ENCODE measurements at regions not wholly inside any gene's neighbourhood (a gene's known extent, or its start where the extent isn't known, plus 50 kb on each side); places are given as distances from the start of the nearest gene placed in this dataset.

GRCh38 chr4:53776141-53776540 lies 184.9 kb upstream of the LNX1 start:
- Mint-ChIP-seq H3K9me3 (no peaks in the 10 kb centered on the region), H3K27ac (no peak overlapping the region), H3K4me3 (no peak overlapping the region), H3K36me3 (ENCODE audit: low read depth) (no peaks in the 10 kb centered on the region), H3K27me3 (peaks cover 11% of the 10 kb centered on the region), H3K4me1 (no peaks in the 10 kb centered on the region)
- no peak for DNase-seq
- CTCF ChIA-PET: no interaction called here
- POLR2A ChIA-PET: interaction anchor here (0.6 kb wide), 1 partner anchor 21 kb away, joined by 3 read pairs; no protein-coding TSS in a partner anchor
- TF ChIP-seq CTCF (IDR thresholded peaks at IDR 0.05): no peak
- no peak for ATAC-seq (ENCODE audit: low read depth)
- intact Hi-C loops (cut with micrococcal nuclease): no loop called here

GRCh38 chr4:53775381-53775780 lies 184.1 kb upstream of the LNX1 start:
- Mint-ChIP-seq H3K36me3 (ENCODE audit: low read depth) (no peaks in the 10 kb centered on the region), H3K4me1 (no peaks in the 10 kb centered on the region), H3K27me3 (peaks cover 6% of the 10 kb centered on the region), H3K9me3 (no peaks in the 10 kb centered on the region), H3K4me3 (no peak overlapping the region), H3K27ac (no peak overlapping the region)
- ATAC-seq (ENCODE audit: low read depth) (no peak), DNase-seq (no peak)
- POLR2A ChIA-PET: no interaction called here
- intact Hi-C loops (cut with micrococcal nuclease): no loop called here
- CTCF ChIA-PET: no interaction called here
- no peak for TF ChIP-seq CTCF (IDR thresholded peaks at IDR 0.05)

- ChIA-PET CTCF (no interaction called here), POLR2A (no interaction called here)
- DNase-seq: no peak
- TF ChIP-seq CTCF (IDR thresholded peaks at IDR 0.05): no peak
- H3K36me3 Mint-ChIP-seq (ENCODE audit: low read depth): no peaks in the 10 kb centered on the region
- intact Hi-C loops (cut with micrococcal nuclease): no loop called here
- ATAC-seq (ENCODE audit: low read depth): no peak
- H3K27ac Mint-ChIP-seq: no peak overlapping the region
- no peaks in the 10 kb centered on the region for H3K4me1 Mint-ChIP-seq
- H3K27me3 Mint-ChIP-seq: no peaks in the 10 kb centered on the region
- no peak overlapping the region for H3K4me3 Mint-ChIP-seq
- no peaks in the 10 kb centered on the region for H3K9me3 Mint-ChIP-seq
Observed at GRCh38 chr4:53771326-53771725, 180.0 kb upstream of the LNX1 start.

GRCh38 chr4:53767482-53767881 lies 176.2 kb upstream of the LNX1 start:
- Mint-ChIP-seq H3K36me3 (ENCODE audit: low read depth) (no peaks in the 10 kb centered on the region), H3K27ac (no peak overlapping the region), H3K4me3 (no peak overlapping the region), H3K9me3 (no peaks in the 10 kb centered on the region), H3K4me1 (peaks cover 13% of the 10 kb centered on the region), H3K27me3 (no peaks in the 10 kb centered on the region)
- intact Hi-C loops (cut with micrococcal nuclease): no loop called here
- TF ChIP-seq CTCF (IDR thresholded peaks at IDR 0.05): no peak
- ChIA-PET CTCF (no interaction called here), POLR2A (no interaction called here)
- no peak for DNase-seq
- ATAC-seq (ENCODE audit: low read depth): no peak

GRCh38 chr4:53764761-53765490 lies 173.6 kb upstream of the LNX1 start:
- peaks cover 5% of the 10 kb centered on the region for H3K9me3 Mint-ChIP-seq
- DNase-seq (no peak), ATAC-seq (ENCODE audit: low read depth) (no peak)
- H3K4me1 Mint-ChIP-seq: peaks cover 13% of the 10 kb centered on the region
- TF ChIP-seq CTCF (IDR thresholded peaks at IDR 0.05): no peak
- ChIA-PET CTCF (interaction anchor here (0.7 to 1.3 kb wide), 2 partner anchors 17 to 58 kb away, joined by 3 read pairs; no protein-coding TSS in a partner anchor), POLR2A (no interaction called here)
- H3K36me3 Mint-ChIP-seq (ENCODE audit: low read depth): no peaks in the 10 kb centered on the region
- H3K27ac Mint-ChIP-seq: no peak overlapping the region
- intact Hi-C loops (cut with micrococcal nuclease): no loop called here
- H3K4me3 Mint-ChIP-seq: no peak overlapping the region
- H3K27me3 Mint-ChIP-seq: no peaks in the 10 kb centered on the region
